HUES48 (cell line): ENCODE measurements at regions not wholly inside any gene's neighbourhood (a gene's known extent, or its start where the extent isn't known, plus 50 kb on each side); places are given as distances from the start of the nearest gene placed in this dataset.
A peak's percentile ranks its signal among the peaks of the same experiment; 100 is the strongest.

Experiments used
- H3K27ac ChIP-seq: one replicate; pipeline ENCODE4 v1.7.0; 2013; ENCODE audit warnings: low read depth, low read length, inconsistent platforms
- H3K27me3 ChIP-seq: 2 replicates; pipeline ENCODE4 v1.6.1; 2013; ENCODE audit warnings: mild to moderate bottlenecking, low read length; ENCODE audit not compliant: control insufficient read depth, insufficient read depth
- H3K36me3 ChIP-seq: 2 replicates; pipeline ENCODE4 v1.6.1; 2013; ENCODE audit warnings: low read length; ENCODE audit not compliant: control insufficient read depth, insufficient read depth
- H3K4me1 ChIP-seq: 2 replicates; pipeline ENCODE4 v1.6.1; 2013; ENCODE audit warnings: mild to moderate bottlenecking, low read length; ENCODE audit not compliant: control insufficient read depth, insufficient read depth
- H3K4me3 ChIP-seq: 2 replicates; pipeline ENCODE4 v1.5.1; 2013; ENCODE audit warnings: mild to moderate bottlenecking, low read depth, low read length
- H3K9ac ChIP-seq: 2 replicates; pipeline ENCODE4 v1.6.1; 2013; ENCODE audit warnings: mild to moderate bottlenecking, low read depth, low read length, moderate library complexity
- H3K9me3 ChIP-seq: 2 replicates; pipeline ENCODE4 v1.6.1; 2013; ENCODE audit warnings: low read length; ENCODE audit not compliant: control insufficient read depth, insufficient read depth

- Histone ChIP-seq H3K9me3 (no peaks in the 10 kb centered on the region), H3K9ac (no peak overlapping the region), H3K4me3 (no peak overlapping the region), H3K36me3 (no peaks in the 10 kb centered on the region), H3K4me1 (peaks cover 20% of the 10 kb centered on the region), H3K27me3 (no peaks in the 10 kb centered on the region), H3K27ac (no peak overlapping the region)
Measured at GRCh38 chr18:34633368-34633767, 76.7 kb upstream of the DTNA start.

GRCh38 chr18:34637094-34637801, 72.8 kb upstream of the DTNA start:
- no peak overlapping the region for H3K4me3 ChIP-seq
- no peak overlapping the region for H3K27ac ChIP-seq
- peaks cover 30% of the 10 kb centered on the region for H3K4me1 ChIP-seq

GRCh38 chr18:34639687-34640086, 70.4 kb upstream of the DTNA start:
- H3K27me3 ChIP-seq, result no peaks in the 10 kb centered on the region
- H3K27ac ChIP-seq, result no peak overlapping the region
- no peak overlapping the region for H3K4me3 ChIP-seq
- peaks cover 25% of the 10 kb centered on the region; the same call in 1 of the 2 replicates for H3K4me1 ChIP-seq
- no peaks in the 10 kb centered on the region for H3K9me3 ChIP-seq
- no peak overlapping the region for H3K9ac ChIP-seq
- H3K36me3 ChIP-seq, result no peaks in the 10 kb centered on the region

More at GRCh38 chr18:34637094-34637801, 72.8 kb upstream of the DTNA start:
- Histone ChIP-seq H3K9ac (no peak overlapping the region), H3K9me3 (no peaks in the 10 kb centered on the region), H3K36me3 (no peaks in the 10 kb centered on the region), H3K27me3 (no peaks in the 10 kb centered on the region)

- Histone ChIP-seq H3K36me3 (no peaks in the 10 kb centered on the region), H3K9ac (no peak overlapping the region), H3K9me3 (no peaks in the 10 kb centered on the region), H3K4me3 (no peak overlapping the region), H3K27ac (no peak overlapping the region), H3K4me1 (peaks cover 26% of the 10 kb centered on the region; the same call in 1 of the 2 replicates), H3K27me3 (no peaks in the 10 kb centered on the region)
Measured at GRCh38 chr18:34640276-34640675, 69.8 kb upstream of the DTNA start.

GRCh38 chr18:34643989-34644388, 66.1 kb upstream of the DTNA start:
- H3K4me3 ChIP-seq, result no peak overlapping the region
- H3K27me3 ChIP-seq, result no peaks in the 10 kb centered on the region
- no peak overlapping the region for H3K27ac ChIP-seq
- no peaks in the 10 kb centered on the region for H3K9me3 ChIP-seq
- H3K4me1 ChIP-seq, result peaks cover 29% of the 10 kb centered on the region
- H3K36me3 ChIP-seq, result no peaks in the 10 kb centered on the region
- no peak overlapping the region for H3K9ac ChIP-seq

- Histone ChIP-seq H3K4me1 (peaks cover 36% of the 10 kb centered on the region), H3K9me3 (no peaks in the 10 kb centered on the region), H3K36me3 (no peaks in the 10 kb centered on the region), H3K27me3 (no peaks in the 10 kb centered on the region), H3K4me3 (no peak overlapping the region), H3K9ac (no peak overlapping the region), H3K27ac (no peak overlapping the region)
Measured at GRCh38 chr18:34647251-34647650, 62.8 kb upstream of the DTNA start.

- Histone ChIP-seq H3K4me3 (no peak overlapping the region), H3K36me3 (no peaks in the 10 kb centered on the region), H3K9ac (no peak overlapping the region), H3K27me3 (no peaks in the 10 kb centered on the region), H3K27ac (no peak overlapping the region), H3K9me3 (no peaks in the 10 kb centered on the region), H3K4me1 (peaks cover 37% of the 10 kb centered on the region)
Measured at GRCh38 chr18:34648269-34648985, 61.7 kb upstream of the DTNA start.

- Histone ChIP-seq H3K9me3 (no peaks in the 10 kb centered on the region), H3K27me3 (no peaks in the 10 kb centered on the region), H3K27ac (no peak overlapping the region), H3K36me3 (no peaks in the 10 kb centered on the region), H3K4me1 (peaks cover 37% of the 10 kb centered on the region), H3K4me3 (no peak overlapping the region), H3K9ac (no peak overlapping the region)
Measured at GRCh38 chr18:34649080-34649479, 61.0 kb upstream of the DTNA start.

- Histone ChIP-seq H3K4me1 (peaks cover 33% of the 10 kb centered on the region), H3K9ac (no peak overlapping the region), H3K9me3 (no peaks in the 10 kb centered on the region), H3K27me3 (no peaks in the 10 kb centered on the region), H3K27ac (no peak overlapping the region), H3K36me3 (no peaks in the 10 kb centered on the region), H3K4me3 (no peak overlapping the region)
Measured at GRCh38 chr18:34650121-34650545, 60.0 kb upstream of the DTNA start.

- H3K27me3 ChIP-seq, result no peaks in the 10 kb centered on the region
- H3K4me3 ChIP-seq, result no peak overlapping the region
- no peaks in the 10 kb centered on the region for H3K9me3 ChIP-seq
- no peak overlapping the region for H3K9ac ChIP-seq
- no peaks in the 10 kb centered on the region for H3K36me3 ChIP-seq
- peak overlapping the region; percentile 16 for H3K27ac ChIP-seq
- H3K4me1 ChIP-seq, result peaks cover 48% of the 10 kb centered on the region
Measured at GRCh38 chr18:34651586-34652369, 58.3 kb upstream of the DTNA start.

GRCh38 chr18:34655131-34655530, 55.0 kb upstream of the DTNA start:
- Histone ChIP-seq H3K27me3 (no peaks in the 10 kb centered on the region), H3K27ac (no peak overlapping the region), H3K36me3 (no peaks in the 10 kb centered on the region), H3K4me1 (peaks cover 66% of the 10 kb centered on the region), H3K4me3 (no peak overlapping the region), H3K9me3 (no peaks in the 10 kb centered on the region), H3K9ac (no peak overlapping the region)
